CD4-positive, alpha-beta T cell treated with Interleukin-4 for 4 hours (primary cell): ENCODE measurements at regions not wholly inside any gene's neighbourhood (a gene's known extent, or its start where the extent isn't known, plus 50 kb on each side); places are given as distances from the start of the nearest gene placed in this dataset.

Source experiments
- DNase-seq: peaks from one replicate; pipeline ENCODE4 v3.0.0-alpha.2; 2020

DNA sequence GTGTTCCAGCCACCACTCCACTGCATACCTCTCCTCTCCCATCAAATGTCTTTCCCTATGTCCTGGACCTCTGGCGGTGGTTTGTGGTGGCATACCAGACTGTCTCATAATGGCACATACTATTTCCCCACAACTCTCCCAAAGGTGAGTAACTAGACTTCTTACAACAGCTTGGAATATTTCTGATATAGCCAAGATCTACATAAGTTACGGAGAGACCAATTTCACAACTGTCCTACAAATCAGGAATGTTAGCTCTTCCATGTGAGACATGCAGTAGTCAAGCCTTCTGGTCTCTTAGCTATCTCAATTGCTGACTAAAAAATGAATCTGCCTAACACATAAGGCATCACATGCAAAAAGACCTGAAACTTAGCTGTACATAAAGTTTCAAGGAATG, 588.9 kb downstream of the RNF144B start:
- no peak for DNase-seq

- no peak for DNase-seq
Measured at GRCh38 chr6:18976966-18977365, 589.8 kb downstream of the RNF144B start.

GRCh38 chr6:18978337-18979128, 591.4 kb downstream of the RNF144B start:
- no peak for DNase-seq

- DNase-seq: no peak
Measured at GRCh38 chr6:18985061-18985460, 597.9 kb downstream of the RNF144B start.

GRCh38 chr6:18985996-18986395, 598.8 kb downstream of the RNF144B start:
- DNase-seq: no peak

- DNase-seq: no peak
Measured at GRCh38 chr6:18988636-18989035, 601.5 kb downstream of the RNF144B start.

DNA sequence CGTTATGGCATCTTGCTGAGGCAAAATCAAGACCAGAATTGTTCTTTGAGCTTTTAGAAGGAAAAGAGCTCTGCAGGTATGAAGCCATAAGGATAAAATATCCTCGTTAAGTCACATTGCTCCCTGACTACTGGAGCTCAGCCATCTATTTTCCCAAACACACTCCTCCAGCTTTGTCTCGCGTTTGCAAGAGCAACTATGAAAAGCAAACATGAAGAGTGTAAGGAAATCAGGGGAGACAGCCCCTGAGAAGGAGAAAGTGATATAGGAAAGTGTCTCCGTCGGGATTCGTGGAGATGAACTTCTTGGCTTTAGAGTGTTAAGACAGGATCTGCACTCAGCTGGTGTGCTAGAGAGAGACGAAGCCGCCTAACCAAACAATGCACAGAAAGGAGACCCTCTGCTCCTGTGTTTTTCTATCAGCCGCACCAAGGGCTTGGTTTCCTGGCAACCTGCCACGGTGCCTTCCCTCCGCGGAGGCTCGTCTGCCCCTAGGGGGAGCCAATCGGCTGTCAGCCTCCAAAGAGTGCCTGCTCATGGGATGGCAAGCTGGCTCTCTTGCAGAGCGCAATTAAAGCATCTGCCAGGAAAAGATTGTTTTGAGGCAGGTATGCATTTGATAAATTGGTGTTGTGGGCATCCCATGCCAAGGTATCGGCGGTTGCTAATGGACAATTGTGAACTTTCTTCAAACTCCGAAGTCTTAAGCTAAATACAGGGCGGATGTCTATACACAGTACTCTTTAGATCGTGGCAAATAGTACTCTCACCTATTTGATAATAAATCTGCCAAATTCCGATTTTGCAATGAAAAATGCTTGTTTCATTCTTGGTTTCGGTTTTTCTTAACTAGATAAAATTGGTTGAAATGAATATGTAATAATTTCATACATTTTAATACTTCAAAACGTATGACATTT, 603.2 kb downstream of the RNF144B start:
- DNase-seq: no peak

GRCh38 chr6:18997375-18997826, 610.3 kb downstream of the RNF144B start:
- no peak for DNase-seq

DNA sequence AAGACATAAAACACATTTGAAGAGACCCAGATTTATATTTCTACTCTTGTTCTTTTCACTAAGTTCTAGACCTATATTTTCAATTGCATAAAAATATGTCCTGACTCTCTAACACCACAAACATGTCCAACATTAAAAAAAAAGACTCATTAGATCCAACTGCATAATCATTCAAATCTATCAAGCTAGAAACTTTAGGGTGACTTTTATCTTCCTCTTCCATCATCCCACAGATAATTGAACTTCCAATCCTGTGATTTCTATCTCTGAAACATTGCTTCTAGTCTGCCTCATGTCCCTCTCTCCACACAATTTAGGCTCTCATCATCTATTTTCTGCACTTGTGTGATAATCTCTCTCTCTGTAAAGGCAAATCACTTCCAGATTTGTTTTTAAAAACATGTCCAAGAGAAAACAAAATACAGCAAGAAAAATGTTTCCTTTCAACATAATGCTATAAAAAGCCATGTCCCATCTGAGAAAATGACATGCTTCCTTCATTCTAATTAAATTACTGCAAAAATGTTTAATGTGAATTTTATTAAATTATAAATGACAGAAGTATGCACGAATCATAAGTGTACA, 615.9 kb downstream of the RNF144B start:
- DNase-seq: no peak

GRCh38 chr6:19004176-19004575, 617.0 kb downstream of the RNF144B start:
- DNase-seq: no peak

DNA sequence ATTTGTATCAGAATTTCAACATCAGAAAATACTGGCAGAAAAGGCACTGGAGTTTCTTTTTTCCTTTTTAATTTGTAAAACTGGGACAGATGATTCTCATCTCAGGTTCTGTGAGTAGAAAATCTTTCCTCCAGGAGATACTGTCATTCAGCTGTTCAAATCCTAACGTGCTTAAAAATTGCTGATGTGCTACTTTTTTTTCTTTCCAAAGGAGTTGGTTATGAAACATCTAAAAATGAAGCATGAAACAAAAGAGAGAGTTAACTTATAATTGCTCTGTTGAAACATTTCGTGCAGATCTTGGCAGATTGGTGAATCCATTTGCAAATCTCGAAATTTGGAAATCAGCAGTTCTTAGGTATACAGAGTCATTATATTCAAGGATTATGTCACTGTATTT, 622.6 kb downstream of the RNF144B start:
- no peak for DNase-seq

DNA sequence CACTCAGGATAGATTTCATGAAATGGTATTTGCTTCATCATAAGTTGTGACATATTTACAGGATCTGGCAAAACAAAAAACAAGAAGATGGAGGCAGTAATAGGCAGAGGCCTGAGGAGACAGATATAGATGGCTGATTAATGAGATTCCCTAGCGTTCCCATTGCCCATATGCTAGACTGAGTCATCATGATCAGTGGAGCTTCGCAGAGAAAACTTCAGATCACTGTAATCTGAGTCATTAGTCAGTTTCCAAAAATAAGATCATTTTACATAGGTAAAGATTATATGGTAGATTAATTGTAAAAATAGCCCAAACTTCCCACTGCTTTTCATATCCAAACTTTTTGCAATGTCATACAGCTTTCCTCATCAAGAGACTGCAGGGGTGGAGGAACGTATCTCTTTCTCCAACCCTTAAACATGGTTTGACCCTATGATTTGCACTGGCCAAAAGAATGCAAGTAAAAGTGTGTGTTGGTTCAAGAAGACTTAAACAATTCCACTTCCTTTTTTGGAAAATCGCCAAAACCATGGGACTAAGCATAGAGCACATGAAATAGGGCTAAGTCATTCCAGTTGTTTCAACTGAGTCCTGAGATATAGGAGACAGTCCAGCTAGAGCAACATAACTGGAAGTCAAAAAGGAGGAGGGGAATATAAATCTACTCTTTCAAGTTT, 626.0 kb downstream of the RNF144B start:
- no peak for DNase-seq

DNA sequence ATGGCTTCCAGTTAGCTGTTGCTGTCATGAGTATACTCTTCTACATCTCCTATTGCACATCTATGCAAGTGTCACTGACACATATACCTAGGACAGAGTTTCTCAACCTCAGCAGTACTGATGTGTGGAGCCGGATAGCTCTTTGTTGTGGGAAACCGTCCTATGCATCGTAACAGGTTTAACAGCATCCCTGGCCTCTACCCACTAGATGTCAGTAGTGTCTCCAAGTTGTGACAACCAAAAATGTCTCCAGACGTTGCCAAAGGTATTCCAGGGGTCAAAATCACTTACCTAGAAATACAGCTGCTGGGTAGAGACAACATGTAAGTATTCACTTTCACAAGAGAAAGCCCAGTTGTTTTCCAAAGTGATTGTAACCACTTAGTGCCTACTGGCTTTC, 637.6 kb downstream of the RNF144B start:
- no peak for DNase-seq

DNA sequence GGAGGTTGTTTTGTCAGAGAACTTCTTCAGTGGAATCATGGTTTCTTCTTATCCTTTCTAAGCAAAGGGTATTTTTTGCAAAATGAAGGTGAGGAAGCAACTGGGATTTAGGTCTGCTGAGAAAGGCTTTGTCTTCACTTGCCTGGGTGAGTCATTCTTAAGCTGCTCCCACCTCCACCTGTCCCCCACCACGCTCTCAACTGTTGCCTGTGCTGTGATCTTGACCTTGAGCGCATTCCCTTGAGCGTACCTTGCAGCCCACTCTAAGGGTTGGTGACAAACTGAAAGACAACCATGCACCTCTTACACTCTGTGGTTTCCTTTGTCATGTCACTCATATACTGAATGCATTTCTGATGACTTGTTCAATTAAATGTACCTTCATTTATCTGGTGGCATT, 641.1 kb downstream of the RNF144B start:
- no peak for DNase-seq

- DNase-seq: no peak
Measured at GRCh38 chr6:19032591-19033295, 645.6 kb downstream of the RNF144B start.

GRCh38 chr6:19033683-19034082, 646.5 kb downstream of the RNF144B start:
- no peak for DNase-seq

DNA sequence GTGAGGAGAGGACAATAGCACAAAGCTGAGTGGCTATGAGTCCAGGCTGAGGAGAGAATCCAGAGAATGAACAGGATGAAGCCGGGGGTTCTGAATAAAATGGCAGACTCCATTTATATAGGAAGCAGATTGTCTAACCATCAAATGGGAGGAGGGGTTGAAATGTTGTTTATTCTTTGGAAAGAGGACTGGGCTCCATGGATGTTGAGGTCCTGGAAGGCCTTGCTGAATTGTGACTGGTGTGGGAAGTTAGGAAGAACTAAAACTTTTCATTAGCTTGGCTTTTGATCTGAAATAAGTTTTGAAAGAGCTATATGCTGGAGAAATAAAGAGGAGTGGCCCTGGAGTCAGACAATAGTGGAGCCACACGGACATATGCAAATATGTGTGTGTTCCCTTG, 647.8 kb downstream of the RNF144B start:
- no peak for DNase-seq

DNA sequence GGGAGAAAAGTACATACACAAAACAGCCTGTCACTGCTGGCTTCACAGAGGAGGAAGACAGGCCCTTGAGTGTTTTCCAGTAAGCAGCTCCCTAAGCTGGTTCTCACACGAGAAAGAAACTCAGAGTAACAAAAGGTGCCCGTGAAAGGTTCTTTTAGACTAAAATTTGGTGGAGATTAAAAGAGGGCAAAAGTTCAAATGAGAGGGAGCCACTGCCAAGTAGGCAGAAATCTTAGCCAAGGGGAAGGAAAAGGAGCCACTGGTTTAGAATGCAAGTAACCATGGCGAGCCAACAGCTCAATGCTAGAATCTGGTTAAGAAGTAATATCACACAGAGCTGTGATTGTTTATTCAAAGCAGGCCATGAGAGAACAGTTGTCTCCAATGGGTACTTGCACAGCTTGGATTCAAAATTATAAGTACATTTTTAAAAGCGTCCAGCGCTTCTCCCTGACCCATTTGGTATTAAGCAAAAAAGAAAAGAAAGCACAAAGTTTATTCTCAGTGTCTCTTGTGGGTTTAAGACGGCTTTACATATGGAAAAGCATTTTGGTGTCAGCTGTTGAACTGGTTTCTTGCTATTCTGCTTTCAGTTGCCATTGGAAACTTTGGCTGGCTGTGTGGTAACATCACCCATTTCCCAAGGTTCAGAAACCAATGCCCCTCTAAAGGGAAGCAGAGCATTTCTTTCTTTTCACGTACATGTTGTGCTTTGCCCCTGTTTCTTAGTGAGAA, 648.5 kb downstream of the RNF144B start:
- no peak for DNase-seq

- no peak for DNase-seq
Measured at GRCh38 chr6:19036196-19036555, 649.0 kb downstream of the RNF144B start.

- no peak for DNase-seq
Measured at GRCh38 chr6:19037607-19038006, 650.5 kb downstream of the RNF144B start.

DNA sequence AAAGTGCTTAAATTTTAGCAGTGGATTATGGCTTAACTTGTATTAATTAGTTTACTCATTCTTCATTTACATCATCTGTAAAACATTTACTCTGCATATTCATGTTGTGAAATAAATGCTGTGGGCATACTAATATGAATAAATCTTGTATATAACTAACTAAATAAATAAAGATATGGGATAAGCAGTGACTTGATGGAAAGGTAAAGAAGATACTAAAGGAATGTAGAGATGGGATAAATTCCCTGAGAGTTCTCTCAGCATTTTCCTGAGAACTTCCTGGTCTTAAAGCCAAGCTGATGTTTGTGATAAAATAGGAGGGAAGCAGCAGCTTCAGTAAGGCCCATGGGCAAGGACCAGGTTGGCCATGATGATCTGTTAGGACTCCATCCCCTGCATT, 652.1 kb downstream of the RNF144B start:
- DNase-seq: no peak

DNA sequence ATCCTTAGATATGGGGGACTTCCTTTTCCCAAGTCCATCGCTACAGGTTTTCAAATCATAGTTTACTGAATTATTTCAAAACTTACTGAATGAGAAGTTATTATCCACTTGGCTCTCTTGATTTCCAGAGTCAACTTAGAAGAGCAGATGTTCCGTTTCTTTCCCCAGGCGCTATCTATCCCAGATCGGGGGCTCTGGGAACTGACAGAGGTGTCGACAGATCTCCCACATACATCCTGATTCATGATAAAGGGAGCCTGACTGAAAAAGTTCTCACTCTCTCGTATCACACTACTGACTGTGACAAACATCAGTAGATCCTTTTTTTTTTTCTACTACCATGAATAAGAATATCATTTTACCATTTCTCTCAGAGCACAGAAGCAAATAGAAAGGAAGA, 654.8 kb downstream of the RNF144B start:
- DNase-seq: no peak
